Erythroblast (primary cell): ENCODE measurements at regions not wholly inside any gene's neighbourhood (a gene's known extent, or its start where the extent isn't known, plus 50 kb on each side); places are given as distances from the start of the nearest gene placed in this dataset.

Source experiments
- GATA1 ChIP-seq: IDR thresholded peaks from 2 replicates; pipeline ENCODE4 v1.6.1; 2011; ENCODE audit warnings: low read depth, mild to moderate bottlenecking, control low read depth, low read length, moderate library complexity
- POLR2A ChIP-seq: IDR thresholded peaks from 2 replicates; pipeline ENCODE4 v1.6.1; 2011; ENCODE audit warnings: mild to moderate bottlenecking, low read length

DNA sequence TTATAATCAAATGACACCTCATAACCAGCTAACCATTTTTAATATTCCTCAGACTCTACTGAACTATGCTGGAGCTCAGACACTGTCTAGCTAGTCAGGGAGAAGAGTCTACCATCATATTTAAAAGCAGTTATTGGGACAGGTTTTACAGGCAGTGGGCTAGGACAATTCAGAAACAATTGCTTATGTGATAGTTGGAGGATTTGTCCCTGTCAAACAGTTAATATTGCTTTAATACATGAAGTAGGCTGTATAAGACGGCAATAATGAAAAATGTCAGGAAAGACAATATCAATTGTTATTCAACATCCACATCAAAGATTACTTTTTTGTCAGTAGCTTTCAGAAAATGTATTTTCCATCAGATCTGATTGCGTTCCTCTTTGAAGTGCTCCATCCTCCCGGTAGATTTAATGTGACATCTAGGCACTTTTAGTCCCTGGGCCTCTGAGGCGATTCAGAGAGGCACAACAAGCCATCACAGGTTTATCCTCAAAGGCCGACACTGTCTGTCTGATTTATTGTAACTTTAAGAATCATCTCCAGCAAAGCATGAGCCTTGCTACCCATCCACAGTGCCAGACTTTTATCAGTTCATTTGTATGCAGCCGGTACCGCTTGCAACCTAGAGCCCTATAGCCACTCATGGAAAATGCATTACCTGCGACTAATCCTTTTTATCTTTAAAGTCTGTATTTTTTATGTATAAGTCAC, 152.2 kb downstream of the PSAT1 start:
- TF ChIP-seq POLR2A (no peak), GATA1 (no peak)
